GM19035 (cell line): ENCODE measurements at regions not wholly inside any gene's neighbourhood (a gene's known extent, or its start where the extent isn't known, plus 50 kb on each side); places are given as distances from the start of the nearest gene placed in this dataset.
"Not testable (repeated sequence)": the region's sequence is repeated elsewhere in the genome, so short reads cannot be mapped to it uniquely, and the experiment has no call there.

Experiments used
- ATAC-seq: cut with Tn5 transposase; IDR thresholded peaks from one replicate; pipeline ENCODE4 v1.9.1; 2021; ENCODE audit not compliant: unreplicated experiment

DNA sequence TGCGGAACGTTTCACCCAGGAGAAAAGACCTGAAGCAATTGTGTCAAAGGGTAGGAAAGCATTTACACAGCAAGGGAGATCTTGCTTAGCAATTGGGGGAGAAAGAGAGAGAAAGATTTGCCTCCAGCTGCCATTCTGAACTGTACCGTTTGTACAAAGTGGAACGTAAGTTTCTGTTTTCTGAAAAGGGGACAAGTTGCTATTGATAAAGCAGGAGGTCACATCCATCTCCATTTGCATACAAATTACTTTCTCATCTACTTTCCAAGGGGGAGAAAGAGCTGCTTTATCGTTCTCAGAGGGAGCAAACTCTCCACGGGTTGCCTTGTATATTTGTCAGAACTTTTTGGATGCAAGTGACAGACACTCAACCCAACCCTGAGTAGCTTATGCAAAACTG lies 92.0 kb upstream of the CARD11 start:
- no peak for ATAC-seq

DNA sequence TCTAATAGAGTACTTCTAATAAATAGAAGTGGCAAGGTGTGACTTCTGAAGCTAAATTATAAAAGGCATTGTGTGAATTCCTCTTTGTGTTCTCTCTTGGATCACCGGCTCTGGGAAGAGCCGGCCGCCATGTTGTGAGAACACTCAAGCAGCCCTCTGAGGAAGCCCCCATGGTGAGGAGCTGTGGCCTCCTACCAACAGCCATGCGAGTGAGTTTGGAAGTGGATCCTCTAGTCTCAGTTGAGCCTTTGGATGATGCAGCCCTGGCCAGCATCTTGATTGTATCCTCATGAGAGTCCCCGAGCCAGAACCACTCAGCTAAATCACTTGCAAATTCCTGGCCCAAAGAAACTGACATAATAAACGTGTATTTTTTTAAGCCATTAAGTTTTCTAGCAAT lies 94.5 kb upstream of the CARD11 start:
- ATAC-seq = no peak

DNA sequence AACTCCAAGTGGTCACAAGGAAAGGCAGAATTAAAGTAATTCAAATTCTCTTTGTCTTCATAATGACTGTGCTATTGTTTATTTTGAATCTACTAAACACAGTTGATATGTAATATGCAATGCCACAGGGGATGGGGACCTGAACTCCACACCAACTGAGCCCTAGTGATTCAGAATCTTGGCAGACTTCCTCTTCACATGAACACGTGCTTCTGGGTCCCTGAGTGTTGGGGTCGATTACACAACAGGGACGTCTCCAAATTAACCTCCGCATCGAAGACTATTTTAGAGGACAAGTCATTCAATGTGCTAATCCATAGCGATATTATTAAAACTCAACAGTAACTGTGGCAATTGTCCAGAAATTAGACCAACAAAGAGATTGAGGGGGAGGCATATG lies 95.3 kb upstream of the CARD11 start:
- ATAC-seq = no peak

DNA sequence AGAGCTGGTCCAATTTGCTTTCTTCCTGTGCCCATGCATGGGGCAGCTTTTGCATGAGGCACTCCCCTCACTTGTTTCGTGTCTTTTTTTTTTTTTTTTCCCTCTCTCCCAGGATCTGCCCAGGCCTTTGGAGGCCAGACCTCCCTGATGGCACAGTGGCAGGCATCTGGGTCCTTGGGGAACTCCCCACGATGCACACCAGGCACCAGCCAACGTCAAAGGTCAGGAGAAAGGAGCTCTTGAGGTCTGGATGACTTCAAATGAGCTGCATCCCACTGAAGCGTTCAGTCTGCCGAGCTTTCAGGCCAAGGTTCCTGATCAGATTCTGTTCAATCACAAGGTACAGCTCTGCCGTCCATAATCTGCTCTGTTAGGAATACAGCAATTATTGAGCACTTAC lies 97.2 kb upstream of the CARD11 start:
- no peak for ATAC-seq

DNA sequence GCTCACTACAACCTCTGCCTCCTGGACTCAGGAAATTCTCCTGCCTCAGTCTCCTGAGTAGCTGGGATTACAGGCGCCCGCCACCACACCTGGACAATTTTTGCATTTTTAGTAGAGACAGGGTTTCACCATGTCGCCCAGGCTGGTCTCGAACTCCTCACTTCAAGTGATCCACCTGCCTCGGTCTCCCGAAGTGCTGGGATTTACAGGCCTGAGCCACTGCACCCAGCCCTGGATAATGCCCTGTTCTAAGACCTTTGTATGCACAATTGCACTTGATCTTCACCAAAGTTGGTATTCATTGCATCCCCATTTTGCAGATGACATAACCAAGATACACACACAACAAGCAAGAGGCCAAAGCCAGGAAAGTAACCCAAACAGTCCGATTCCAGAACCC lies 97.7 kb upstream of the CARD11 start:
- ATAC-seq = no peak

DNA sequence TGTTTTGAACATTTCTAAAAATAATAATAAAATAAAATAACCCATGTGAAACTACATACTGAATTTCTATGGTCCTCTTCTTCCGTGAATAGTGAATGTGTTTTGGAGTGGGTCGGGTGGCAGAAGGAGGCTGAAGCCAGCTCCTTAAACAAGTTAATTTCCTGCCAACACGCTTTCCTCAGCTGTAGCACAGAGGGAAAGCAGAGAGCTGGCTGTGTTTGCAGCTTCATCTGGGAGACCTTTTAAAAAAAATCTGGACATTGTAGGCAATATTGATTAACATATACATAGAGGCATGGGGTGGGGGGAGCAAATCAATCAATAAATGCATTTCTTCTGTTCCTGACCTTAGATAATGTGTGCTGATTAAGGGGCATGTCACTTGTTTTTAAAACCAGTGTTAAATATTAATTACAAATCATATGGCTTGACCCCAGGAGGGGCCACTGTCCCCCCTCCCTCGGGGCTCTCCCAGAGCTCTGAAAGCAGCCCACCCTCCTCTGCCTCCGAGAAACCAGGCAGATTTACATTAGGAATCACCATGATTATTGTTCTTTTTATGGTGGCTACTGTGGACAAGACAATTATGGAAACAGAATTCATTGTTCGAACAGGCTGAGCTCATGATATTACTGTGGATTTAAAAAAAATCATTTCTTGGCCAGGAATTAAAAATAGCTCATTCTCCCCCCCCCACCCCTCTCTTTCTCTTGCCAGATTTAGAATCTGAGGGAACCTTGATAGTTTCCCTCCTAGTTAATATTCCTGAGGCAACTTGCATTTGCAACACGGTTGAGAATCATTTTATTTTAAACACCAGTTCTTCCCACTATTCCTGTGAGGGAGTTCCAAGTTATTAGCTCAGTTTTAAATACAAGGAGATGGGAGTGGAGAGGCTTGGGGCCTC lies 100.5 kb upstream of the CARD11 start:
- no peak for ATAC-seq

DNA sequence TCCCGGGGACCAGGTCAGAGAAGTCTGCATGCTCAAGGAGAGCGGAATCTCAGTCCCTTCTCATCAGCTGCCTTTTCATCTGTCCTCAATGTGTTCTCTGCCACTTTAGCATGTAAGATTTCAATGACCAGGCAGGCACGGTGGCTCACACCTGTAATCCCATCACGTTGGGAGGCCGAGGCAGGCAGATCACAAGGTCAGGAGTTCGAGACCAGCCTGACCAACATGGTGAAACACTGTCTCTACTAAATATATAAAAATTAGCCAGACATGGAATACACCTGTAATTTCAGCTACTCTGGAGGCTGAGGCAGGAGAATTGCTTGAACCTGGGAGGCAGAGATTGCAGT lies 101.1 kb upstream of the CARD11 start:
- not testable (repeated sequence) for ATAC-seq

DNA sequence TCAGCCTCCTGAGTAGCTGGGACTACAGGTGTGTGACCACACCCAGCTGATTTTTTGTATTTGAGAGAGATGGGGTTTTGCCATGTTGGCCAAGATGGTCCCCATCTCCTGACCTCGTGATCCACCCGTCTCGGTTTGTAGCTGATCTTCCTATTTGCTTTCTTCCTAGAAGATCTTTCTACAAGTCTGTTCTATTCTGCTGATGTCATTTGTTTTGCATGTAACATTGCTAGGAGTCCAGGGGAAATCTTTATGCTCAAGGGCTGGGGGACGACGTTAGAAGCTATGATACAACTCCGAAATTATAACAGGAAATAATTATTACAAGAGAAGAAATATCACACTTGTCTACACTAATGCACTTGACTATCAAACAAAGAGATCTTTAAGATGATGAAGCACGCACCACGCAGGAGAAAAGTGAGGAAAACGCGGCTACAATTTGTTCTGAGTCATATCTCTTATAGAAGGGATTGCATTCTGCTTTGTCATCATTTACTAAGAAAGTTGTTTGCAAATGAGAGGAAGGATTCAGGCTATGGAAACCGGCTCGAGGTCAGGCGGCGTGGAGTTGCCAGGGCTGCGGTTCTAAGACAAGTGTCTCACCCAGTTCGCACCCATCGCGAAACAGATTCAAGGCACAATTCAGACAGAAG lies 103.0 kb upstream of the CARD11 start:
- no peak for ATAC-seq

DNA sequence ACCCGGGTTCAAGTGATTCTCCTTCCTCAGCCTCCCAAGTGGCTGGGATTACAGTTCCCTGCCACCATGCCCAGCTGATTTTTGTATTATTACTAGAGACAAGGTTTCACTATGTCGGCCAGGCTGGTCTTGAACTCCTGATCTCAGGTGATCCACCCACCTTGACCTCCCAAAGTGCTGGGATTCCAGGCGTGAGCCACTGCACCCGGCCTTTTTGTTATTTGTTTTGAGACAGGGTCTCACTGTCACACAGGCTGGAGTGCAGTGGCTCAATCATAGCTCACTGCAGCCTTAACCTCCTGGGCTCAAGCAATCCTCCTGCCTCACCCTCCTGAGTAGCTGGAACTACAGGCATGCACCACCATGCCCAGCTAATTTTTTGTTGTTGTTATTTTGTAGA lies 104.8 kb upstream of the CARD11 start:
- ATAC-seq = not testable (repeated sequence)

DNA sequence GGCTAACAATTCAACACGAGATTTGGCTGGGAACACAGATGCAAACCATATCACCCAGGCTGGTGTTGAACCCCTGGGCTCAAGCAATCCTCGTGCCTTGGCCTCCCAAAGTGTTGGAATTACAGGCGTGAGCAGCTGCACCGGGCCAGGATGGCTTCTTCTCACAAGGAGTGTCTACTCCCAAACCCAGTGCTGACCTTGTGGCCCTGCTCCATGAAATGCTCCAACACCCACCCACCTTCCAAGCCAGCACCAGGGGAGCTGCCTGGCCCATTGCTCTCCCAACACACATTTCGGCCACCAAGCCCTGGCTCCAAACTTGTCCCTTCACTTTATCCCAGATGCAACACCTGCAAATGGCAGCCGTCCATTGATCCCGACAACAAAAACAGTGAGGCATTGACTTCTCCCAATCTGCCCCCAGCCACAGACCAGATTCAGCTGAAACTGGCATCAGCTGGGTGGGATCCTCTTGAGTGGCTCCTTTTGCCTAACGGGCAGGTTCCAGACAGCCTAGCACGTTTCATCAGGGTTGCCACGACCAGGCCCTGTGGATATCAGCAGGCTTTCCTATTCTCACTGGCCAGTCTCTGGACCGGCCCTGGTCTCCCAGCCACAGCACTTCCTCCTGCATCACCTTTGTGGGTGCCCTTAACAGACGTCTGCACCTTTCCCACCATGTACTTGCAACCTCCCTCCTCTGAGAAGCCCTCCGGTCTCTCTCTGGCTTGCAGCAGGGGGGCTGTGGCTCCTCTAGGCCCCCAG lies 105.7 kb upstream of the CARD11 start:
- no peak for ATAC-seq

DNA sequence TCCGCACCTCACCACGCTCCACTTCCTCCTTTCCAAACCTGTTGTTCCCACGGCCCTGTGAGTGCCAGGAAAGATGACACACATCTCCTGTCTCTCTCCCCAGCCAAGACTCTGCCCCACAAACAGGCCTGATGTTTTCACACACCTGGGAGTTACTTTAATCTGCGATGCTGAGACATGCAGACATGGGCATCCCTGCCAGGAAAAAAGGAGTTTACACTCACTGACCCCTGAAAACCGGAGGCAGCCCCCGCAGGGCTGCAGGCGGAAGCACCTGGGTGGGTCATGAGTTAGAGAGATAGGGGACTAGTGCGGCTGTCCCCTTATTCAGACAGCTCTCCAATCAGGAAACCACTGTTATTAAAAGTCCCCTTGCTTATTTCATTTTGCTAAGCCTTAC lies 106.4 kb upstream of the CARD11 start:
- ATAC-seq = no peak

DNA sequence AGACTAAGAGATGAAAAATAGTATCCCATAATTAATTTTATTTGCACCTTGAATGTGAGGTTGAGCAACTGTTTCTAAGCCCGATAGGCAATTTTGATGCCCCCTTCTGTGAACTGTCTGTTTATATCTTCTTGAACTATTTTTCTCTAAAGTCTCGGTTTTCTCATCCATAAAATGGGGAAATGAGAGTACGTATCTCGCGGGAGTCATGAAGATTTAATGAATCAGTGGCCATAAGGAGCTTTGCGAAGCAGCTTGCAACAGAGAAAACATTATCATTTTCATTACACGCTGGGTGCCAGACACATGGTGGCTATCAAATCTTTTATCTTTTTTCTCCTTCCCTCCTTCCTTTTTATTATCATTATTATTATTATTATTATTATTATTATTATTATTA lies 108.1 kb upstream of the CARD11 start:
- ATAC-seq = no peak

DNA sequence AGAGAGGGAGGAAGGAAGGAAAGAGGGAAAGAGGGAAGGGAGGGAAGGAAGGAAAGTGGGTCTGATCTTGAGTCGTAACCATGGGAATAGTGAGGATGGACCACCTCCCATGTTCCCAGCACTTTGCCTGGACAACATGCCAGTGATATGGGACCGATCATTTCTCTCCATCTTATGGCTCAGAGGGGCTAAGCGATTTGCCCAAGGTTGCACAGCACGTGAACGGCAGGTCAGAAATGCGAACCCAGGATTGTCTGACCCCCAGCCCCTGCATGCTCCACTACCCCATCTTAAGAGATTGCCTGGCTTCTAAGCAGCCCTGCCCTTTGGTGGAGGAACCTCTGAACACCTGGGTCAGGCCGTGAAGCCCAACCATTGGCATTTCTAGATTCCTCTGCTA lies 109.0 kb upstream of the CARD11 start:
- no peak for ATAC-seq

DNA sequence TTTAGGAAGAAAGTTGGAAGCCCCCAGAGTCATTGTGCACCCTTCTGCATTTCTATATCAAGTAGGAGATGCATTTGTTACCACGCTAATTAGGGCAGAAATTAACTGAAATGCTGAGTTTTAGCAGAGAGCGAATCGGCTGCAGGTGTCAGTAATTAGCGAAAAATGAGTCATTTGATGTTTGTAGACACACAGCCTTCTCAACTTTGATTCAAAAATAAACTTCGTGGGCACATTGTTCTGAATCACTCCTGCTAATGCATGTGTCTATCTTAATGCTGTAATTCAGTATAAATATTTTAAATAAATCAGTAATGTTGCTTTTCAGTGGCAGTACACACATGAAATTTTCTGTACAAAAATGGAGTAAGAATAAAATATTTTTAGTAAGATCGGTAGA lies 109.5 kb upstream of the CARD11 start:
- ATAC-seq = no peak

DNA sequence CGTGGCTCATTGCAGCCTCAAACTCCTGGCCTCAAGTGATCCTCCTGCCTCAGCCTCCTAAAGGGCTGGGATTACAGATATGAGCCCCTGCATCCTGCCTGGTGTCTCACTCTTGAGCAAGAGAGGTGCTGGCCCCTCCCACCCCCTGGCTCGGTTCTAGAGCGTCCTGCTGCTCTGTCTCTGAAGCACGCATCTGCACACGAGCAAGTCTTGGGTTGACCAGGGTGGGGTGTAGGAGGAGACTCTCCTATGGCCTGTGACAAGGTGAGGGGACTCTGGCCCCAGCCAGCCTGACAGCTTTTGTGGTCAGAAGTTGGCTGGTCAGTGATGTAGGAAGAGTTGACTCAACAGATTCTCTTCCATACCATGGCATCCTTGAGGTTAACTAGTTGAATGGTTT lies 110.7 kb upstream of the CARD11 start:
- ATAC-seq = no peak

DNA sequence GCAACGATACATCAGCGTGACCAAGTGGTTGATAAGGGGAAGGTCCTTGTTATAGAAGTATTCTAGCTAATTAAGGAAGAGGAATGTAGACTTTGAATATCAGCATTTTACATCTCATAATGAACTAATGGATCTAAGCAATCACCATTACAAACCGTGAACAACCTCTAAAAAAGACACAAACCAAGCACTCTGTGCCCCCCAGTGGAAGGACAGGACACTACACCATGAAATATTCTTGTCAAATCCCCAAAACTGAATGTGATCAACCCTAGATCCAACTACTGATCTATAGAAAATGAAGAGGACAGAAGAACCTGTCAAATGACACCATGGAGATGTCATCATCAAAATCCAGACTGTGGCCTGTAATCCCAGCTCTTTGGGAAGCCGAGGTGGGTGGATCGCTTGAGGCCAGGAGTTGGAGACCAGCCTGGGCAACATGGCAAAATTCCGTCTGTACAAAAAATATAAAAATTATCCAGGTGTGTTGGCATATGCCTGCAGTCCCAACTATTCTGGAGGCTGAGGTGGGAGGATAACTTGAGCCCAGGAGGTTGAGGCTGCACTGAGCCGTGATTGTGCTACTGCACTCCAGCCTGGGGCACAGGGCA lies 111.3 kb upstream of the CARD11 start:
- peak; percentile 50 for ATAC-seq

DNA sequence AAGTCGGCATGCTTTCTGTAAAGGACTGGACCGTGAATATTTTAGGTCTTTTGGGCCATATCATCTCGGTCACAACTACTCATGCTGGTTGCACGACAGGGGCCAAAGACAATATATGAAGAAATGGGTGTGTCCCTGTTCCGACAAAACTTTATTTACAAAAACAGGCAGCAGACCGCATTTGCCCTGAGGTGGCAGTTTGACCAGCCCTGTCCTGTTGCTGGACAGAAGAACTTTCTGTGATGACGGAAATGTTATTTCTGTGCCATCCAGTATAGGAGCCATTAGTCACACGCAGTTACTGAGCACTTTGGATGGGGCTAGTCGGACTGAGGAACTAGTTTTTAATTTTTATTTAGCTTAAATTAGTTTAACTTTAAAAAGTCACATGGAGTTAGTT lies 112.8 kb upstream of the CARD11 start:
- ATAC-seq = no peak

DNA sequence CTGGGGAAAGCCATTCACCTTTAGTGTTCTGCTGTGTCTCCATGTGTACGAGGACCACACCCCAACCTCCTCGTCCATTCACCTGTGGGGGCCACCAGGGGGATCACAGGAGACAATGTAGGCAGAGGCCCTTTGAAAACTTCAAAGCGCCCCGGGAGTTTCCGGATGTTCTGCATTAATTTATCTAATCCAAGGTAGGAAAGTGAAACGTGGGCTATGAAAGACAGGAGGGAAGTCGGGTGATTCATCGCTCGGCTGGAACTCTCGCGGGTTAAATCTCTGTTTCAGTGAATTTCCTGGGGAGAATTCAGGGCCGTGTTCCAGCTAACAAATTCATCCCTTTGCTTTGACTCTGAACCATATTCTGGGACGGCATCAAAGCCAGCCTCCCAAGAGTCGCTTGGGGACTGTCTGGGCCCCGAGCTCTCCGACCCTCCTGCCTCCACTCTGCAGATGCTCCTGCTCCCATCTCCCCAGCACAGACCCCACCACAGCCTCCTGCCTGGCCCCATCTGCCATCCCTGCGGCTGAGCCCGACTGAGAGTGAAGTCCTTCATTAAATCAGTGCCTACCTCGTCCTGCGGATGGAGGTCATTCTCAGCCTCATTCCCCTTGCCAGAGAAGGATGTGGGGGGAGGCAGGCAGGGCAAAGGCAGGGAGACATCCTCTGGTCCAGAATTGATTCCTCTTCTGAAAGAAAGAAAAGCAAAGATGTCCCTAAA lies 114.1 kb upstream of the CARD11 start:
- ATAC-seq = no peak

DNA sequence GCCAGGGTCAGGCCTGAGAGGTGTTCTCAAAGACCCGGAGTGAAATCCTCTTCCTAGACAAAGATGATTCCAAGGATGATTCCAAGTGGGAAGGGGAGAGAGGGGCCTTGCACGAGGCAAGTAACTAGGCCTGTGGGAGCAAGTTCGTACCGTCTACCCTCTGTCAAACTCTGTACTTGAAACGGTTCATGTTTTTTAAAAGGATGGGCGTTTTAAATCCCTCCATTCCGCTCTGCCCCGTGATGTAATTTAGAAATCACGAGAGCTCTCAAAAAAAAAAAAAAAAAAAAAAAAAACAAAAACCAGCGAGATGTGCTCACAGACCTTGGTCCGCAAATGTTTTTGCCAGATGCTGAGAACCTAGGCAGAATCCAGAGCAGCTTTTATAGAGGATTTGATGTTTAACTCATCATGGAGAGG lies 114.7 kb upstream of the CARD11 start:
- no peak for ATAC-seq

DNA sequence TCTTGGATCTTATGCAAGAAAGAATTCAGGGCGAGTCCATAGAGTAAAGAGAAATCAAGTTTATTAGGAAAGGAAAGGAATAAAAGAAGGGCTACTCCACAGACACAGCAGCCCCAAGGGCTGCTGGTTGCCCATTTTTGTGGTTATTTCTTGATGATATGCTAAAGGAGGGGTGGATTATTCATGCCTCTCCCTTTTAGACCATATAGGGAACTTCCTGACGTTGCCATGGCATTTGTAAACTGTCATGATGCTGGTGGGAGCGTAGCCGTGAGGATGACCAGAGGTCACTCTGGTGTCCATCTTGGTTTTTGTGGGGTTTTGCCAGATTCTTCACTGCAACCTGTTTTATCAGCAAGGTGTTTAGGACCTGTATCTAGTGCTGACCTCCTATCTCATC lies 115.4 kb upstream of the CARD11 start:
- no peak for ATAC-seq

DNA sequence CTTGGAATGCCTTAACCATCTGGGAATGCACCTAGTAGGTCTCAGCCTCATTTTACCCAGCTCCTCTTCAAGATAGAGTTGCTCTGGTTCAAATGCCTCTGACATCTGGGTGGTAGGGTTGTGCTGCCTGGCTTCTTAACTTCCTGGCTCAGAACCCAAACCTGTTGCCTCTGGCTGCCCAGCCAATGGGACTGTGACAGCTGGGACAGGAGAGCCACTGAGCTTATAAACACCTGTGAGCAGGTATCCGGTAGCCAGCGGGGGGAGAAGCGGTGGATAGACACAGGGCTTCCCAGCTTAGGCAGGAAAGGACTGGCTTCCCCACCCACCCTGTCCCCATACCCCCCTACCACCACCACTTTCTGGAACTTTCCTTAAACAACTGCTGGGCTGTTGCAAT lies 115.8 kb upstream of the CARD11 start:
- no peak for ATAC-seq
